ENCODE measurements at regions not wholly inside any gene's neighbourhood (a gene's known extent, or its start where the extent isn't known, plus 50 kb on each side); places are given as distances from the start of the nearest gene placed in this dataset.

GRCh38 chr20:22381812-22382416 is 202.5 kb downstream of the FOXA2 start:
- ATAC-seq (no peak), DNase-seq (no peak)
- H3K27me3 ChIP-seq: peaks cover 0 to 34% (median 12%) of the 10 kb centered on the region in 7 donors
- TF ChIP-seq, protein P1, sequence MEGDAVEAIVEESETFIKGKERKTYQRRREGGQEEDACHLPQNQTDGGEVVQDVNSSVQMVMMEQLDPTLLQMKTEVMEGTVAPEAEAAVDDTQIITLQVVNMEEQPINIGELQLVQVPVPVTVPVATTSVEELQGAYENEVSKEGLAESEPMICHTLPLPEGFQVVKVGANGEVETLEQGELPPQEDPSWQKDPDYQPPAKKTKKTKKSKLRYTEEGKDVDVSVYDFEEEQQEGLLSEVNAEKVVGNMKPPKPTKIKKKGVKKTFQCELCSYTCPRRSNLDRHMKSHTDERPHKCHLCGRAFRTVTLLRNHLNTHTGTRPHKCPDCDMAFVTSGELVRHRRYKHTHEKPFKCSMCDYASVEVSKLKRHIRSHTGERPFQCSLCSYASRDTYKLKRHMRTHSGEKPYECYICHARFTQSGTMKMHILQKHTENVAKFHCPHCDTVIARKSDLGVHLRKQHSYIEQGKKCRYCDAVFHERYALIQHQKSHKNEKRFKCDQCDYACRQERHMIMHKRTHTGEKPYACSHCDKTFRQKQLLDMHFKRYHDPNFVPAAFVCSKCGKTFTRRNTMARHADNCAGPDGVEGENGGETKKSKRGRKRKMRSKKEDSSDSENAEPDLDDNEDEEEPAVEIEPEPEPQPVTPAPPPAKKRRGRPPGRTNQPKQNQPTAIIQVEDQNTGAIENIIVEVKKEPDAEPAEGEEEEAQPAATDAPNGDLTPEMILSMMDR (IDR thresholded peaks at IDR 0.05): no peak
- H3K36me3 ChIP-seq: no peaks in the 10 kb centered on the region
- H3K9me3 ChIP-seq: no peaks in the 10 kb centered on the region
- intact Hi-C loops (cut with DNase I): no loop called here
- no peaks in the 10 kb centered on the region for H3K4me1 ChIP-seq
- no peak overlapping the region for H3K27ac ChIP-seq
- H3K4me3 ChIP-seq: no peak overlapping the region
- WGBS, 2 donors: 57 to 65% methylated on average over 4 of the region's 4 CpGs

- H3K27ac ChIP-seq: no peak overlapping the region
- intact Hi-C loops (cut with DNase I): no loop called here
- peaks cover 0 to 18% (median 0%) of the 10 kb centered on the region in 7 donors for H3K27me3 ChIP-seq
- no peak overlapping the region for H3K4me3 ChIP-seq
- no peak for DNase-seq
- H3K9me3 ChIP-seq: no peaks in the 10 kb centered on the region
- no peaks in the 10 kb centered on the region for H3K4me1 ChIP-seq
- no peaks in the 10 kb centered on the region for H3K36me3 ChIP-seq
- TF ChIP-seq, protein P1 (IDR thresholded peaks at IDR 0.05): no peak
- ATAC-seq: no peak
Measured at GRCh38 chr20:22379472-22379871, 204.9 kb downstream of the FOXA2 start.

DNA sequence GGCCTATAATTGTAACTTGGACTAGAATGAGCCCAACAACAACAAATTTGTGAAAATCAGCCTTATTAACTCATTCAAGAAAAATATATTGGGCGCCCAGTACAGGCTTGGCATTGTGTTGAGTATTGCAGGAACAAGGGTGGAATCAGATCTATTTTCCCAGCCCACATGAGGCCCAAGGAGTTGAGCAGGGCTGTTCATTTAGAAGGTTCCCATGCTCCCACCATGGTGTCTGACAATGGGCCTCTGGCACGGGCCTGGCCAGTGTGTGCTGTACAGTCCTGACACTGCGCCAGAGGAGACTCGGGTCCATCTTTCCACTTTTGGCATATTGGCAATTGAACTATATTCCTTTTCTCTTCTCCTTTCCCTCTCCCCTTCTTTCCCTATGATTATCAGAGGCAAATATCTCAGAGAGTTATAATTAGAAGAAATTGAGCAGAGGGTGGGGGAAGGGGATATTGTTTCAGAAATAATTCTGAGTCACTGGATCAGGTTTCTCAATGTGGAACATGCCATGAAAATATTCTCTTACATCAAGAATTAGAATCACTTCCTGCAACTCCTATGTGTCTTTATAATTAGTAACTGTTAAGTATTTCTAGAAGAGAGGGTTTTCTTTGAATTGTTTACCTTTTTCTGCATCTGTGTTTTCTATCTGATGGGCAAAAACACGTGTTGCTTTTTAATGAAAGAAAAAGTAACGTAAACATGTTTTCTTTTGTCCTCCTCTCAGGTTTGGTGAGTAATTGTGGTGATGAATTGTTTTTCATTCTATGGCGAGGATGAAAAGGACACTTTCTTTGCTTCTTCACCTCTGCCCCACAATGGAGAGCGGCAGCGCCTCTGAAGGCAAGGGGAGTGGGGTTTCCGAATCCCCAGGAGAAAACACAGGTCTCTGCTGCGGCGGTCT is 209.4 kb downstream of the FOXA2 start:
- intact Hi-C loops (cut with DNase I): no loop called here
- 70 to 76% methylated on average over 12 of the region's 12 CpGs for WGBS, 2 donors
- Histone ChIP-seq H3K4me1 (no peaks in the 10 kb centered on the region), H3K27ac (no peak overlapping the region), H3K9me3 (no peaks in the 10 kb centered on the region), H3K4me3 (no peak overlapping the region), H3K36me3 (no peaks in the 10 kb centered on the region), H3K27me3 (peaks cover 0 to 37% (median 5%) of the 10 kb centered on the region in 7 donors)
- DNase-seq: no peak
- TF ChIP-seq, protein P1 (IDR thresholded peaks at IDR 0.05): no peak
- no peak for ATAC-seq

DNA sequence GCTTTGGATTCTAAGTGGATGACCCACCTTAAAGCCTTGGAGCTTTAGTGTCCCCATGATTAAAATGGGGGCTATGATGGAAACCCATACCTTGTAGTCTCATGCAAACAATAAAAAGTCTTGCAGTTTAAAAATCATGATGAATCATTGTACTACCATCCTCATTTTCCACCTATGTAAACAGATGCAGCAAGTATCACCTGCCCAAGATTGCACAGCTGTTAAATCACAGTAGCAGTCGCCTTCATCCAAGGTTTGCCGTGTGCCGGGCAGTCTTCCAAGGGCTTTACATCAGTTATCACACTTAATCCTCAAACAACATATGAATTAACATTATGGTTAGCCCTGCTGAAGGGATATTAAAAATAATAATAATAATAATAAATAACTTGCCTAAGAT is 210.3 kb downstream of the FOXA2 start:
- TF ChIP-seq, protein P1 (IDR thresholded peaks at IDR 0.05): no peak
- Histone ChIP-seq H3K36me3 (no peaks in the 10 kb centered on the region), H3K27me3 (peaks cover 0 to 44% (median 10%) of the 10 kb centered on the region in 7 donors), H3K27ac (no peak overlapping the region), H3K4me1 (no peaks in the 10 kb centered on the region), H3K4me3 (no peak overlapping the region), H3K9me3 (no peaks in the 10 kb centered on the region)
- DNase-seq: no peak
- WGBS, 2 donors: 68 to 85% methylated on average over 3 of the region's 3 CpGs
- no peak for ATAC-seq
- intact Hi-C loops (cut with DNase I): no loop called here
